Epithelial cell of proximal tubule (primary cell): ENCODE measurements at regions not wholly inside any gene's neighbourhood (a gene's known extent, or its start where the extent isn't known, plus 50 kb on each side); places are given as distances from the start of the nearest gene placed in this dataset.

Experiments
- DNase-seq: peaks from one replicate; pipeline ENCODE4 v3.0.0-alpha.2; 2011; ENCODE audit warnings: low read depth
- H3K4me3 ChIP-seq: 2 replicates; pipeline ENCODE4 v1.5.1; 2011; ENCODE audit warnings: low read depth, mild to moderate bottlenecking, low read length
- TF ChIP-seq, protein P1 (sequence below): conservative IDR thresholded peaks from 2 replicates; pipeline ENCODE4 v1.5.1; 2012; ENCODE audit warnings: low read depth, mild to moderate bottlenecking, low read length

DNA sequence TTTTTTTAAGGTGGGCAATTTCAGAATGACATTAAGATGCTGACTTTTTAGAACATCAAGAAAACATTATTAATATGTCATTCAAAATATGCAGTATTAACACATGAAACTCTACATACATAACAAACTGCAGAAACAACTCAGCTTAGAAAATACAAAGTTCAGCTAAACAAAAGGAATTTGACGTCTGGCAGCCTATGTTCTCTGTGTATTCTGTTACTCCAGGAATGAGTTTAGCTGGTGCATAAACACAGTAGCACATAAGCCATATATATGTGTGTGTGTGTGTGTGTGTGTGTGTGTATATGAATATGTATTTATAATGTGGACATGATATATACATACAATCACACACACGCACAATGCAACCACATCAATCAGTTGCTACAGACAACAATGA is 413.5 kb upstream of the PSMD7 start:
- no peak overlapping the region for H3K4me3 ChIP-seq
- TF ChIP-seq, protein P1, sequence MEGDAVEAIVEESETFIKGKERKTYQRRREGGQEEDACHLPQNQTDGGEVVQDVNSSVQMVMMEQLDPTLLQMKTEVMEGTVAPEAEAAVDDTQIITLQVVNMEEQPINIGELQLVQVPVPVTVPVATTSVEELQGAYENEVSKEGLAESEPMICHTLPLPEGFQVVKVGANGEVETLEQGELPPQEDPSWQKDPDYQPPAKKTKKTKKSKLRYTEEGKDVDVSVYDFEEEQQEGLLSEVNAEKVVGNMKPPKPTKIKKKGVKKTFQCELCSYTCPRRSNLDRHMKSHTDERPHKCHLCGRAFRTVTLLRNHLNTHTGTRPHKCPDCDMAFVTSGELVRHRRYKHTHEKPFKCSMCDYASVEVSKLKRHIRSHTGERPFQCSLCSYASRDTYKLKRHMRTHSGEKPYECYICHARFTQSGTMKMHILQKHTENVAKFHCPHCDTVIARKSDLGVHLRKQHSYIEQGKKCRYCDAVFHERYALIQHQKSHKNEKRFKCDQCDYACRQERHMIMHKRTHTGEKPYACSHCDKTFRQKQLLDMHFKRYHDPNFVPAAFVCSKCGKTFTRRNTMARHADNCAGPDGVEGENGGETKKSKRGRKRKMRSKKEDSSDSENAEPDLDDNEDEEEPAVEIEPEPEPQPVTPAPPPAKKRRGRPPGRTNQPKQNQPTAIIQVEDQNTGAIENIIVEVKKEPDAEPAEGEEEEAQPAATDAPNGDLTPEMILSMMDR = no peak
- DNase-seq = no peak

DNA sequence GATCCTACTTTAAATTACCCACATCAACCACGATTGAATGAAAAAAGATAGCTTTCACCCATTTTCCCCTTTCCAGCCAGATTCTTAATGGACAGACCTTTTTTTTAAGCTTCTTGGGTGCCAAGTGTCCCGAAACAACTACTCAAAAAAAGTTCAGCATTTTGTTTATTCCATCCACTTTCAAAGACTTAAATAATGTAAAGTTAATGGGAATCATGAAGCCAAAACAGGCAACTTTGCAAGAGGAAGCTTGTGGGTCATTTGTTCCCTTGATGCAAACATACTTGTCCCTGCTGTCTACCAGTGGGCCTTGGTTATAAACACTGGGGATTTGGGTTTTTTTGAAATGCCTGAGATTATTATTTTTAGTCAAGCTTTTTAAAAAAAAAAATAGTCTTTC is 414.0 kb upstream of the PSMD7 start:
- TF ChIP-seq, protein P1 = no peak
- no peak overlapping the region for H3K4me3 ChIP-seq
- no peak for DNase-seq

DNA sequence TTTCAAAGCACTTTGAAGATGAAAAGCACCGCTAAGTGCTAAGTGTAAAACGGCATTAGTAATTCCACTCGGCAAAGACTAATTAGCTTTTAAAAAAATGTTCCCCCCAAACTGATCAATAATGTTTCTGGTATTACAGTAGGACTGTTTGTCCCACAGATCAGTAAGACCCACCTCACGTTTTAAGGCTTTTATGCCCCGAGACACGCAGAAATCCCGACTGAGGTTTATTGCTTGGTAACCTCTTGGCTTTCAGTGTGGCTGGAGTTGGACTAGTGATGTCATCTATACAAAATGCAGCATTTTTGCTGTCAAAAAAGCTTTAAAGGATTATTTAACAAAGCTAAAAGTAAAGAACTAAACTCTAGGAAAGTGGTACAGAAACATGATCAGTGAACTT is 414.6 kb upstream of the PSMD7 start:
- DNase-seq = no peak
- TF ChIP-seq, protein P1 = no peak
- H3K4me3 ChIP-seq = no peak overlapping the region

DNA sequence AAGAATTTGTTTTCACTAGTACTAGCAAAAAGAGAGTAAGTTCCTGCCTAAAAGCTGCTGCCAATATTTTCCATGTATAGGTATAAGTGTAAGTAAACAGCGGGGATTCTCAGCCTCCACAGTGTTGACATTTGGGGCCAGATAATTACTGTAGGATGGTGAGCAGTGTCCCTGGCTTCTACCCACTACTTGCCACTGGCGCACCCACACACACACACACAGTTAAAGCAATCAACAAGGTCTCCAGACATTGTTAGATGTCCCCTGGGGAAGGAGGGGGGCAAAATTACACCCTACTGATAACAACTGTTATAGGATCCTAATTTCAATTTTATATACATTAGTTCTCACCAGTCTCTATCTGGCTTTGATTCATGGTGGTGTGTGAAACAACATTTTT is 417.0 kb upstream of the PSMD7 start:
- H3K4me3 ChIP-seq = no peak overlapping the region
- TF ChIP-seq, protein P1 = no peak
- DNase-seq = no peak

DNA sequence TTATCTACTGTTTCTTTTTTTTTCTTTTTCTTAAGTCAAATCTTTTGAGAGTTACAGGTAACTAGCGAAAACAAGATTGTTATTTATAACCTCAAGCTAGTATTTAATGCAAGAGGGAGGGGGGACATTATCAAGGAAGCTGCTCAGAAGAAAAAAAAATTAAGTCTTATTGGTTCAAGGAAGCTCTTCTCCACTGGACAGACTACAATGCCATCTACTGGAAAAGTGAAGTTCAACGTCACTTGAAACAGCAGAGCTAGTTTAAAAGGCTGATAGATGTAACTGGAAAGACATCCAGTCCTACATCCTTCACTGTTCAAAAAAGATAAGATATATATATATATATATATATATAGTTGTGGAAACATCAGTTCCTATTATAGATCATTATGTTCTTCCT is 418.0 kb upstream of the PSMD7 start:
- DNase-seq = peak; percentile 29
- TF ChIP-seq, protein P1 = peak; percentile 78
- no peak overlapping the region for H3K4me3 ChIP-seq

DNA sequence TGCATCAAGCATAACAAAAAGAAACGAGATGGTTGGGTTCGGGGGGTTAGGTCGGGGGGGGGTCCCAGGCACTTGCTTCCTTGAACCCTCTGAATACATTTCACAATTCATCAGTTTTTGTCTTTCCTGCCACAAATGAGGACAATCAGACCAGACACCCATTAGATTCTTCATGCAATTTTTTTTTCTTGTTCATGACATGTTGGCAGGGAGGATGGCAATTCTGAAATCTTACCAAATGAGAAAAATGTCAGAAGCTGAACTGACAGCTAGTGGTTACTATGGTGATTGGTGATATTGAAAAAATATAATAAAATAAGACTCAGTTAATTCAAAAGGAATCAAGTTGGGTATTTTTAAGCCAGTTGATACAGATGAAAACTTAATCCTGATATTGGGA is 419.5 kb upstream of the PSMD7 start:
- TF ChIP-seq, protein P1 = no peak
- DNase-seq = no peak
- H3K4me3 ChIP-seq = no peak overlapping the region

DNA sequence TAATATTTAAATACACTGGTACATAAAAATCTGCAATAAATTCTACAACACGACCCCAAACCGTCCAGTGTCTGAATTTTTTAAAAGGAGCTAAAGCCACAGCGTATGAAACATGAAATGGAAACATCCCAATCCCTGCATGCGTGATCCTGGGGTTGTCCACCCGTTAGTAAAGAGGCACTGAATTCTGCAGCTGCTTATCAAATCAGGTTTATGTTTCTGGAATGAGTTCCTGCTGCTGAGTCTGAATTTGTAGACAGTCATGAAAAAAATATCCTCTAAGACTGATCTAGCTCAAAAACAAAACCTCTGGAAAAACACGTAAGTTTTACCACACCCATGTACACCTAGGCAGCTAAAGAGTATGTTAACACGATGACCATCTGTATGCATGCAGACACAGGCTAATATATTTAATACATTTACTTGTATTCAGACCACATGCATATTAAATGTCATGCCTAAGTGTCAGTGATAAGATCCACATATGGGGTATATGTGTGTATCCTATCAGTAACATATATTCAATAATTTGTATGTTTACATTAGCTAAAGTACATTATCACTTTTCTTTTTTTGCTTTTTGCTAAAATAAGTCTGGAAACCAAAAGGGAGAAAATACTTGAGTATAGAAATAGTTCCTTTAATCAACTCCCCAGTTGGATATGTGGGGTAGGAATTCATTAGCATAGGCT is 420.5 kb upstream of the PSMD7 start:
- TF ChIP-seq, protein P1 = no peak
- DNase-seq = no peak
- no peak overlapping the region for H3K4me3 ChIP-seq
